Fibroblast of lung (primary cell): ENCODE measurements at regions not wholly inside any gene's neighbourhood (a gene's known extent, or its start where the extent isn't known, plus 50 kb on each side); places are given as distances from the start of the nearest gene placed in this dataset.
"Not testable (repeated sequence)": the region's sequence is repeated elsewhere in the genome, so short reads cannot be mapped to it uniquely, and the experiment has no call there.

ENCODE experiments used
- DNase-seq, 2 donors: peaks; one replicate each; pipeline versions ENCODE4 v3.0.0 to v3.0.0-alpha.2; 2010; ENCODE audit warnings: low read depth in 2 of 2
- H2AFZ ChIP-seq: 2 replicates; pipeline ENCODE4 v1.5.1; 2012; ENCODE audit warnings: low read length, control low read depth, inconsistent platforms
- H3K27ac ChIP-seq: 2 replicates; pipeline ENCODE4 v1.5.1; 2011; ENCODE audit warnings: low read length, control low read depth; ENCODE audit not compliant: insufficient read depth
- H3K27me3 ChIP-seq: 2 replicates; pipeline ENCODE4 v1.5.1; 2011; ENCODE audit warnings: mild to moderate bottlenecking, low read length; ENCODE audit not compliant: control insufficient read depth, insufficient read depth
- H3K36me3 ChIP-seq: 2 replicates; pipeline ENCODE4 v1.5.1; 2011; ENCODE audit warnings: low read length; ENCODE audit not compliant: control insufficient read depth, insufficient read depth
- H3K4me1 ChIP-seq: 2 replicates; pipeline ENCODE4 v1.5.1; 2011; ENCODE audit warnings: low read length; ENCODE audit not compliant: control insufficient read depth, insufficient read depth; ENCODE audit errors: extremely low read depth
- H3K4me2 ChIP-seq: 2 replicates; pipeline ENCODE4 v1.5.1; 2011; ENCODE audit warnings: low read length, control low read depth; ENCODE audit not compliant: insufficient read depth; ENCODE audit errors: extremely low read depth
- H3K4me3 ChIP-seq, 4 experiments: fragments of 200-600 bp in 1 of 4; sonication (generic) in 1 of 4; replicated peaks in 1 of 4; 2 replicates each; pipeline ENCODE4 v1.5.1; 2011 to 2016; ENCODE audit warnings: low read length in 4 of 4, low read depth in 3 of 4, mild to moderate bottlenecking in 3 of 4, control low read depth in 2 of 4, inconsistent platforms in 1 of 4, mixed read lengths in 1 of 4; ENCODE audit not compliant: insufficient read depth in 1 of 4; ENCODE audit errors: control extremely low read depth in 1 of 4
- H3K79me2 ChIP-seq: 2 replicates; pipeline ENCODE4 v1.5.1; 2012; ENCODE audit warnings: mild to moderate bottlenecking, low read length, inconsistent platforms; ENCODE audit not compliant: control insufficient read depth, insufficient read depth
- H3K9ac ChIP-seq: 2 replicates; pipeline ENCODE4 v1.5.1; 2011; ENCODE audit warnings: mild to moderate bottlenecking, low read length, control low read depth; ENCODE audit not compliant: insufficient read depth
- H3K9me3 ChIP-seq: 2 replicates; pipeline ENCODE4 v1.5.1; 2012; ENCODE audit warnings: low read depth, low read length; ENCODE audit not compliant: control insufficient read depth, insufficient read depth
- H4K20me1 ChIP-seq: 2 replicates; pipeline ENCODE4 v1.5.1; 2011; ENCODE audit warnings: low read length; ENCODE audit not compliant: control insufficient read depth, insufficient read depth; ENCODE audit errors: extremely low read depth

DNA sequence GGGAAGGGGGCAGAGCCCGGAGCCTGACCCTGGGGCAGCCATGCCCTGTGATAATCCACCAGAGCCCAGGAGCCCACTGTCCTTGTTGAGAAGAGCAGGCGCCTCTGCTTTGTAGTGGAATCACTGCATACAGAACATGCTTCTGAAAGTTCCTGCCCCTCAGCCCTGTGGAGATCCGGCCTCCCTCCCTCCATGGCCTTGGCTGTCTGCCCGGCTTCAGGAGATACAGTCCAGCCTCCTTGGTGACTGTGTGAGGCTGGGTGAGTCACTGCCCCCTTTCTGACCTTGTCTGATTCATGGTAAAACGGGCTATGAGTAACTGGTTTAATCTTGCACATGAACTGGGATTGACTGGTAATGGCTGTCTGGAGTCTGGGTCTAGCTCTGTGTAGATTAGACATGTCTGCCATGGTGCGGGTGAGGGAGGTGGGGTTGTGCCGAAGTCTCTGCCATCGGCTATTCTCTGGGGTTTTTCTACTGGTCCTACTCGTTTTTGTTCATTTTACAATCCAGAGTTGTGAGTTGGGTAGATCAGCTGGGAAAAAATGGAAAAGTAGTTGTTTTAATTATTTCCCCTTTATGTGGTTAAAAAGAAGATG is 141.2 kb downstream of the NPIPB11 start:
- H3K9me3 ChIP-seq, result not testable (repeated sequence)

DNA sequence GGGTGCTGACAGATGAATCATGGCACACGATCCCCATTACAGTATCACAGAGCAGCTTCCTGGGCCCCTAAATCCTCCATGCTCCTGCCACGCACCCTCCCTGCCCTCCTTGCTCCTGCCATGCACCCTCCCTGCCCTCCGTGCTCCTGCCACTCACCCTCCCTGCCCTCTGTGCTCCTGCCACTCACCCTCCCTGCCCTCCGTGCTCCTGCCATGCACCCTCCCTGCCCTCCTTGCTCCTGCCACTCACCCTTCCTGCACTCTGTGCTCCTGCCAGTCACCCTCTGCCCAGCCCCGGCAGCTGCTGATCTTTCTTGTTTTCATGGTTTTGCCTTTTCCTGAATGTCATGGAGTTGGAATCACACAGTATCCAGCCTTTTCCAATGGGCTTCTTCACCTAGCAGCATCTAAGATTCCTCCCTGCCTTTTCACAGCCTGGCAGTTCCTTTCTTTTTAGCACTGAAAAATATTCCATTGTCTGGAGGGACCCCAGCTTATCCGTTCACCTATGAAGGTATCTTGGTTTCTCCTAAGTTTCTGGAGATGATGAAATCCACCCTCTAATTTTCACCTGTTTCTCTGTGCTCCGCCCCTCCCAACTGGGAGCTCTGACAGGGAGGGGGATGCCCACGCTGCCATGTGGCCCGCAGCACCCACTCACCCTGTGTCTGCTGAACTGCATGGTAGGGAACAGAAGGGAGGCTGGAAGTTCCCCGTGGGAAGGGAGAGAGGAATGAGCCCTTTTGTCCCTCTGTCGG is 142.3 kb downstream of the NPIPB11 start:
- H2AFZ ChIP-seq, H3K9me3 ChIP-seq, H3K36me3 ChIP-seq, H4K20me1 ChIP-seq, H3K4me3 ChIP-seq, H3K27me3 ChIP-seq, H3K79me2 ChIP-seq, DNase-seq, H3K4me2 ChIP-seq: not testable (repeated sequence)
- Histone ChIP-seq H3K27ac (peak overlapping the region; percentile 75), H3K4me1 (peaks cover 26% of the 10 kb centered on the region), H3K9ac (peak overlapping the region; percentile 2)

More for the DNA sequence above, 141.2 kb downstream of the NPIPB11 start:
- H3K9ac ChIP-seq, result peak overlapping the region; percentile 36
- H3K4me1 ChIP-seq, result peaks cover 32% of the 10 kb centered on the region
- not testable (repeated sequence) for H3K36me3 ChIP-seq, H4K20me1 ChIP-seq, H3K4me2 ChIP-seq, H3K79me2 ChIP-seq, H2AFZ ChIP-seq, H3K4me3 ChIP-seq, H3K27me3 ChIP-seq
- H3K27ac ChIP-seq, result peak overlapping the region; percentile 75
- peak; percentile 97 for DNase-seq

DNA sequence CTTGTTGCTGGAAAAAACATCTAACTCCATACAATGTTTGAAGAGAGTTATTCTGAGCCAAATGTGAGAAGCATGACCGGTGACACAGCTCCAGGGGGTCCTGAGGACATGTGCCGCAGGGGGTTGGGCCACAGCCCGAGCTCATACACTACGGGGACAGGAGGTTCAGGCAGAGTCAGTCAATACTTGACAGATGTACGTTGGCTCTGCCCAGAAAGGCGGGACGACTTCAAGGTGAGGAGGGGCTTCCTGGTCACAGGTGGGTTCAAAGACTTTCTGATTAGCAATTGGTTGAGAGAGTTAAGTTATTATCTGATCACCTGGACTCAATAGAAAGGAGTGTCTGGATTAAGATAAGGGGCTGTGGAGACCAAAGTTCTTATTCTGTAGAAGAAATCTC is 143.8 kb downstream of the NPIPB11 start:
- not testable (repeated sequence) for H4K20me1 ChIP-seq, H3K9me3 ChIP-seq, H3K27me3 ChIP-seq, H3K4me3 ChIP-seq, H3K9ac ChIP-seq, H2AFZ ChIP-seq, DNase-seq, H3K27ac ChIP-seq, H3K4me2 ChIP-seq, H3K36me3 ChIP-seq, H3K79me2 ChIP-seq
- peaks cover 19% of the 10 kb centered on the region for H3K4me1 ChIP-seq

DNA sequence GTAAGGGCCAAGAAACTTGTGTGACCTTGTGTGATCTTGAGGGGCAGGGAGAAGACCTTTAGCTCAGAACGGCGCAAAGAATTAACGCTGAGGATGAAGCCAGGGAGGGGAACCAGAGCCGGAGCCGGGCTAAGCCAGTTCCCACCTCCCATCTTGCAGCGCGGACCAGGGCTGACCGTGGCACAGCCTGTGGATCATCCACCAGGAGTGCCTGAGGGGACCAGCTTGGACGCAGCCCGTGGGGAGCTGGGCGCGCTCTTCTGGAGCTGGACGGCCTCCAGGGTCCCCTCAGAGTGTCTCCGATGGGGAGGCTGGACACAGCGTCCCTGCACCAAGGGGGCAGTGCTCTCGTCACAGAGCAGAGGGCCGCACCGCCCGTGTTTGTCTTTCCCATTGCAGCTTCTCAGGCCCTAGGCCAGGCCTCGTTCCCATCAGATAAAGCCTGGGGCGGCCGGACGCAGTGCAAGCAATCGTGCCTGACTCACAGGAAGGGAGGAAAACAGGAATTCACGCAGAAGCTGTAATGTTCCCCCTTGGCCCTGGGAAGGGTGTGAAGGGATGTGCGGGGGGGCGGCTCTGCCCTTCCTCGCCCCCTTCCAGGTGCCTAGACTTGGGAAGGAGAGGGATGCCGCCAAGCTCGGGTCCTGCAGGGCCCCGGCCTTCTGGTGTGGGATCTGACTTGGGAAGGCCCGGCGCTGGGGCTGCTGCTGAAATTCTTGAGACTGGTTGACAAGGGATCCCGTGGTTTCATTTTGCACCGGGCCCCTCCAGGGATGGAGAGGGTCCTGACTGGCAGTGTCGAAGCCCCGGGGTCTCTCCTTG is 144.9 kb downstream of the NPIPB11 start:
- not testable (repeated sequence) for H4K20me1 ChIP-seq, H3K36me3 ChIP-seq, H3K27me3 ChIP-seq, H2AFZ ChIP-seq, H3K79me2 ChIP-seq, H3K4me3 ChIP-seq, H3K9me3 ChIP-seq
- H3K4me2 ChIP-seq, result peak overlapping the region; percentile 35
- peak overlapping the region; percentile 54 for H3K27ac ChIP-seq
- H3K9ac ChIP-seq, result peak overlapping the region; percentile 58
- DNase-seq, result peak; percentile 45 to 48
- H3K4me1 ChIP-seq, result peaks cover 13% of the 10 kb centered on the region

DNA sequence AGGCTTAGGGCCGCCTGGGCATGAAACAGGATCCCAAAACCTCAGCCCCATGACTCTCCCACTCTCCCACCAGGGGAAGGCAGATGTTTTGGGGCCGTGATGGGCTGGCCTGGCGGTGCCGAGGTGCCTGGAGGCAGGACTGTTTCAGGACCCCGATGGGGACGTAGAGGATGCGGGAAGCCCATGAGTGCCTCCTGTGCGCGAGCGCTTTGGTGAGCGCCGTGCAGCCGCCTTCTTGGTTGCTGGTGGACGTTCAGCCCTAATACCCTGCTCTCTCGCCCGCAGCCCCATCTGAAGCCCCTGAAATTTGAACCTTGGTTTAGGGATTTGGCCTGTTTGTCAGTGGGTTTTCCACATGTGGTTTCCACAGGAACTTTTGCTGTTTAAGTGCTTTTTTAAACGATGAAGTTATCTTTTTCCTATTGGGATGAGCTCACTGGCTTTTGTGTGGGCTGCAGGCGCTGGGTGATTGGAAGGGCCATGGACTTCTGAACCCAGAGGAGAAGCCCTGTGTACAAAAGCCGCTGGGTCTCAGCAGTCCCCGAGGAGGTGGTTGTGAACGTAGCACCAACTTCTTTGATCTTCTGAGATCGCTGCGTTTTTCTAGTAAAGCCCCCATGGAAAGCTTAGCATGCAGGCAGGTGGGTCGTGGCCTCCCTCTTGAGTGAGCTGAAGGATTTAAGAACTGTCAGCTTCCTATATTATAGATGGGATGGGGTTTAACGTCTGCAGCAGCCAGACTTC is 145.7 kb downstream of the NPIPB11 start:
- H3K27me3 ChIP-seq, result not testable (repeated sequence)
- peaks cover 13% of the 10 kb centered on the region for H3K4me1 ChIP-seq

DNA sequence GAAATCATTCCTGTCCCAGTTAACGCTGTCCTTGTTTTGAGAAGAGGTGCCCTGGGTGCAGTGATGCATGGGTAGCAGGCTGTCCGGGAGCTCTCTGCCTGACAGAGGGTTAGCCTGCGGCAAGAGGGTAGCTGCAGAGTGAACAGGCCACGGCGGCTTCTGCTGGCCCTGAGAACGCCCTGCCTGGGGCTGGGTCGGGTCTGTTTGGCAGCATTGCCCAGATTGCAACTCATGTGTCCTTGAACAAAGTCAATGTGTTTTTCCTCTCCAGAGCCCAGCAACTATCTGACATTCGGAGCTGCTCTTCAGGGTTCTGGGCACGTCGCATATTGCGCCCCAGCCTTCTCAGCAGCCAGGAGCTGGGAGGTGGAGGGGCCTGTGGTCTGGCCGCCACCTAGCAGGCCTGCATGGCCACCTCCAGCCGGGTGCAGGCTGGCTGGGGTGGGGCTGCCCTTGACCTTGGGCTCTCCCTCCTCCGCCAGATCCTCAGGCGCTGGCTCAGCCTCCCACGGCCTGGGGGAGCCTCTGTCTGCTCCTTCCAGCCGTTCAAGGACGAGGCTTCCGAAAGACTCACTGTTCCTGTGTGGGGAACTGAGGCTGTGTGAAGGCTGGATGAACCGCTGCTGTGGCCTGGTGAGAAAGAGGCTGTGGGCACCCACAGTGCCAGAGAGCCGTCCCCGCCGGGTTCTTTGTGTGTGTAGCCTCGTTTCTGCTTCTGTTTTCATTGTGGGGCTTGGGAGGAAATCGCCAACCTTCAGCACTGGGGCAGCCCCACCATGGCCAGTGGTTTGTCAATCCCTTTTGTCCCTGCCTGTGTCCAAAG is 146.7 kb downstream of the NPIPB11 start:
- H3K4me2 ChIP-seq, H3K9ac ChIP-seq, H3K27ac ChIP-seq, H3K9me3 ChIP-seq, H3K79me2 ChIP-seq, H4K20me1 ChIP-seq, H3K4me3 ChIP-seq, H3K36me3 ChIP-seq, H2AFZ ChIP-seq, H3K27me3 ChIP-seq, DNase-seq: not testable (repeated sequence)
- peaks cover 11% of the 10 kb centered on the region for H3K4me1 ChIP-seq

More for the DNA sequence above, 145.7 kb downstream of the NPIPB11 start:
- not testable (repeated sequence) for H2AFZ ChIP-seq, H3K9ac ChIP-seq, DNase-seq, H3K36me3 ChIP-seq, H3K4me2 ChIP-seq, H3K79me2 ChIP-seq, H4K20me1 ChIP-seq, H3K4me3 ChIP-seq, H3K9me3 ChIP-seq
- H3K27ac ChIP-seq, result peak overlapping the region; percentile 54
